ENCODE measurements at regions not wholly inside any gene's neighbourhood (a gene's known extent, or its start where the extent isn't known, plus 50 kb on each side); places are given as distances from the start of the nearest gene placed in this dataset.

GRCh38 chr6:110044096-110044495, 66.0 kb downstream of the GPR6 start:
- H3K4me3 ChIP-seq (ENCODE audit: insufficient read depth, low read depth, low read length) = no peak overlapping the region
- no peaks in the 10 kb centered on the region for H3K36me3 ChIP-seq (replicated peaks; ENCODE audit: control insufficient read depth, insufficient read depth, low read length)
- DNase-seq = no peak
- no peaks in the 10 kb centered on the region for H3K27me3 ChIP-seq (ENCODE audit: control insufficient read depth, insufficient read depth, low read length)

GRCh38 chr6:110044622-110045021, 66.5 kb downstream of the GPR6 start:
- H3K36me3 ChIP-seq (replicated peaks; ENCODE audit: control insufficient read depth, insufficient read depth, low read length) = no peaks in the 10 kb centered on the region
- DNase-seq = no peak
- H3K4me3 ChIP-seq (ENCODE audit: insufficient read depth, low read depth, low read length) = no peak overlapping the region
- no peaks in the 10 kb centered on the region for H3K27me3 ChIP-seq (ENCODE audit: control insufficient read depth, insufficient read depth, low read length)

DNA sequence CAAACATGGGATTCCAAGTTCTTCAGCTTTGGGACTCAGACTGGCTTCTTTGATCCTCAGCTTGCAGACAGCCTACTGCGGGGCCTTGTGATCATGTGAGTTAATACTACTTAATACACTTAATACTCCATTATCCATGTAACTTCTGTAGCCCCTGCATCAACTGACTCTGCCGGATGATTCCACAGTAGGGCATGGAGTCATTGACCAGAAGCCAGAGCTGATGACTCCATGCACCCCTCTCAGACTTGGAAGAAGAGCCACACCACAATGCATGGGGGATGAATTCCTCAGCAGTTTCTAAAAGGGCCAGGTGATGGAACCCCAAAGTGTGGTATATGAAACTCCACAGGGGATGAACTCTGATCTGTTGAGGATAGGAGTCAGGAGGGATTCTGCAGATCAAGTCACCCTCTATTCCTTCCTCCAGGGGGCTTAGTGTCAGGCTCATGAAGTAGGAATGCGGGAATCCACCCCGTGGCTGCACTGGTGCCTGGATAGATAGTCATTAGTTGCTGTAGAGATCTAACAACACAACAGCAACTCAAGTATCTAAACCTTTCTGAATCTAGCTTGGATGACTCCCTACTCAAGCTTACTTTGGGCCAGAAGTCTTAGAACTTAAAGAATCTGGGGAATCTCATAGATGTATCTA, 70.2 kb downstream of the GPR6 start:
- no peak for DNase-seq
- H3K4me3 ChIP-seq (ENCODE audit: insufficient read depth, low read depth, low read length) = no peak overlapping the region
- H3K36me3 ChIP-seq (replicated peaks; ENCODE audit: control insufficient read depth, insufficient read depth, low read length) = no peaks in the 10 kb centered on the region
- H3K27me3 ChIP-seq (ENCODE audit: control insufficient read depth, insufficient read depth, low read length) = no peaks in the 10 kb centered on the region

- no peaks in the 10 kb centered on the region for H3K36me3 ChIP-seq (replicated peaks; ENCODE audit: control insufficient read depth, insufficient read depth, low read length)
- DNase-seq = no peak
- no peaks in the 10 kb centered on the region for H3K27me3 ChIP-seq (ENCODE audit: control insufficient read depth, insufficient read depth, low read length)
- H3K4me3 ChIP-seq (ENCODE audit: insufficient read depth, low read depth, low read length) = no peak overlapping the region
These were observed 71.8 kb downstream of the GPR6 start for GRCh38 chr6:110049696-110050439.
